ENCODE measurements at regions not wholly inside any gene's neighbourhood (a gene's known extent, or its start where the extent isn't known, plus 50 kb on each side); places are given as distances from the start of the nearest gene placed in this dataset.
"Not testable (repeated sequence)": the region's sequence is repeated elsewhere in the genome, so short reads cannot be mapped to it uniquely, and the experiment has no call there.

DNA sequence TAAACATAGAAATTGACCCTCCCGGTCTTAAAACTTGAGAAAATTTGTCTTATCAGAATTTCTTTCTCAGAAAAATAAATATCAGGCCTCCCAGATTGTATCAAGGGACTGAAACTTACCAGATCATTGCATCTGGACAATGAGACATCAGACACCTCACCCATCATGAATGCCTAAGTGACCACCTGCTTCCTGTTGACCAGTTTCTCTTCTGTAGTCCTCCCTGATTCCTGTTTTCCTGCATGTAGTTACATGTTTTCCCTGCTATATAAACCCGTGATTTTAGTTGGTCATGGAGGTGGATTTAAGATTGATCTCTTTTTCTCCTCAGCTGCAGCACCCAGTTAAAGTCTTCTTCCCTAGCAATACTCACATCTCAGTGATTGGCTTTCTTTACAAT is 548.1 kb downstream of the PPP4R3C start (continued):
- TF ChIP-seq, protein P1, sequence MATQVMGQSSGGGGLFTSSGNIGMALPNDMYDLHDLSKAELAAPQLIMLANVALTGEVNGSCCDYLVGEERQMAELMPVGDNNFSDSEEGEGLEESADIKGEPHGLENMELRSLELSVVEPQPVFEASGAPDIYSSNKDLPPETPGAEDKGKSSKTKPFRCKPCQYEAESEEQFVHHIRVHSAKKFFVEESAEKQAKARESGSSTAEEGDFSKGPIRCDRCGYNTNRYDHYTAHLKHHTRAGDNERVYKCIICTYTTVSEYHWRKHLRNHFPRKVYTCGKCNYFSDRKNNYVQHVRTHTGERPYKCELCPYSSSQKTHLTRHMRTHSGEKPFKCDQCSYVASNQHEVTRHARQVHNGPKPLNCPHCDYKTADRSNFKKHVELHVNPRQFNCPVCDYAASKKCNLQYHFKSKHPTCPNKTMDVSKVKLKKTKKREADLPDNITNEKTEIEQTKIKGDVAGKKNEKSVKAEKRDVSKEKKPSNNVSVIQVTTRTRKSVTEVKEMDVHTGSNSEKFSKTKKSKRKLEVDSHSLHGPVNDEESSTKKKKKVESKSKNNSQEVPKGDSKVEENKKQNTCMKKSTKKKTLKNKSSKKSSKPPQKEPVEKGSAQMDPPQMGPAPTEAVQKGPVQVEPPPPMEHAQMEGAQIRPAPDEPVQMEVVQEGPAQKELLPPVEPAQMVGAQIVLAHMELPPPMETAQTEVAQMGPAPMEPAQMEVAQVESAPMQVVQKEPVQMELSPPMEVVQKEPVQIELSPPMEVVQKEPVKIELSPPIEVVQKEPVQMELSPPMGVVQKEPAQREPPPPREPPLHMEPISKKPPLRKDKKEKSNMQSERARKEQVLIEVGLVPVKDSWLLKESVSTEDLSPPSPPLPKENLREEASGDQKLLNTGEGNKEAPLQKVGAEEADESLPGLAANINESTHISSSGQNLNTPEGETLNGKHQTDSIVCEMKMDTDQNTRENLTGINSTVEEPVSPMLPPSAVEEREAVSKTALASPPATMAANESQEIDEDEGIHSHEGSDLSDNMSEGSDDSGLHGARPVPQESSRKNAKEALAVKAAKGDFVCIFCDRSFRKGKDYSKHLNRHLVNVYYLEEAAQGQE (IDR thresholded peaks at IDR 0.05; ENCODE audit: unreplicated experiment) = no peak
- no peak for TF ChIP-seq POLR2AphosphoS5 (IDR thresholded peaks at IDR 0.05; ENCODE audit: low read depth)
- TF ChIP-seq, protein P2, sequence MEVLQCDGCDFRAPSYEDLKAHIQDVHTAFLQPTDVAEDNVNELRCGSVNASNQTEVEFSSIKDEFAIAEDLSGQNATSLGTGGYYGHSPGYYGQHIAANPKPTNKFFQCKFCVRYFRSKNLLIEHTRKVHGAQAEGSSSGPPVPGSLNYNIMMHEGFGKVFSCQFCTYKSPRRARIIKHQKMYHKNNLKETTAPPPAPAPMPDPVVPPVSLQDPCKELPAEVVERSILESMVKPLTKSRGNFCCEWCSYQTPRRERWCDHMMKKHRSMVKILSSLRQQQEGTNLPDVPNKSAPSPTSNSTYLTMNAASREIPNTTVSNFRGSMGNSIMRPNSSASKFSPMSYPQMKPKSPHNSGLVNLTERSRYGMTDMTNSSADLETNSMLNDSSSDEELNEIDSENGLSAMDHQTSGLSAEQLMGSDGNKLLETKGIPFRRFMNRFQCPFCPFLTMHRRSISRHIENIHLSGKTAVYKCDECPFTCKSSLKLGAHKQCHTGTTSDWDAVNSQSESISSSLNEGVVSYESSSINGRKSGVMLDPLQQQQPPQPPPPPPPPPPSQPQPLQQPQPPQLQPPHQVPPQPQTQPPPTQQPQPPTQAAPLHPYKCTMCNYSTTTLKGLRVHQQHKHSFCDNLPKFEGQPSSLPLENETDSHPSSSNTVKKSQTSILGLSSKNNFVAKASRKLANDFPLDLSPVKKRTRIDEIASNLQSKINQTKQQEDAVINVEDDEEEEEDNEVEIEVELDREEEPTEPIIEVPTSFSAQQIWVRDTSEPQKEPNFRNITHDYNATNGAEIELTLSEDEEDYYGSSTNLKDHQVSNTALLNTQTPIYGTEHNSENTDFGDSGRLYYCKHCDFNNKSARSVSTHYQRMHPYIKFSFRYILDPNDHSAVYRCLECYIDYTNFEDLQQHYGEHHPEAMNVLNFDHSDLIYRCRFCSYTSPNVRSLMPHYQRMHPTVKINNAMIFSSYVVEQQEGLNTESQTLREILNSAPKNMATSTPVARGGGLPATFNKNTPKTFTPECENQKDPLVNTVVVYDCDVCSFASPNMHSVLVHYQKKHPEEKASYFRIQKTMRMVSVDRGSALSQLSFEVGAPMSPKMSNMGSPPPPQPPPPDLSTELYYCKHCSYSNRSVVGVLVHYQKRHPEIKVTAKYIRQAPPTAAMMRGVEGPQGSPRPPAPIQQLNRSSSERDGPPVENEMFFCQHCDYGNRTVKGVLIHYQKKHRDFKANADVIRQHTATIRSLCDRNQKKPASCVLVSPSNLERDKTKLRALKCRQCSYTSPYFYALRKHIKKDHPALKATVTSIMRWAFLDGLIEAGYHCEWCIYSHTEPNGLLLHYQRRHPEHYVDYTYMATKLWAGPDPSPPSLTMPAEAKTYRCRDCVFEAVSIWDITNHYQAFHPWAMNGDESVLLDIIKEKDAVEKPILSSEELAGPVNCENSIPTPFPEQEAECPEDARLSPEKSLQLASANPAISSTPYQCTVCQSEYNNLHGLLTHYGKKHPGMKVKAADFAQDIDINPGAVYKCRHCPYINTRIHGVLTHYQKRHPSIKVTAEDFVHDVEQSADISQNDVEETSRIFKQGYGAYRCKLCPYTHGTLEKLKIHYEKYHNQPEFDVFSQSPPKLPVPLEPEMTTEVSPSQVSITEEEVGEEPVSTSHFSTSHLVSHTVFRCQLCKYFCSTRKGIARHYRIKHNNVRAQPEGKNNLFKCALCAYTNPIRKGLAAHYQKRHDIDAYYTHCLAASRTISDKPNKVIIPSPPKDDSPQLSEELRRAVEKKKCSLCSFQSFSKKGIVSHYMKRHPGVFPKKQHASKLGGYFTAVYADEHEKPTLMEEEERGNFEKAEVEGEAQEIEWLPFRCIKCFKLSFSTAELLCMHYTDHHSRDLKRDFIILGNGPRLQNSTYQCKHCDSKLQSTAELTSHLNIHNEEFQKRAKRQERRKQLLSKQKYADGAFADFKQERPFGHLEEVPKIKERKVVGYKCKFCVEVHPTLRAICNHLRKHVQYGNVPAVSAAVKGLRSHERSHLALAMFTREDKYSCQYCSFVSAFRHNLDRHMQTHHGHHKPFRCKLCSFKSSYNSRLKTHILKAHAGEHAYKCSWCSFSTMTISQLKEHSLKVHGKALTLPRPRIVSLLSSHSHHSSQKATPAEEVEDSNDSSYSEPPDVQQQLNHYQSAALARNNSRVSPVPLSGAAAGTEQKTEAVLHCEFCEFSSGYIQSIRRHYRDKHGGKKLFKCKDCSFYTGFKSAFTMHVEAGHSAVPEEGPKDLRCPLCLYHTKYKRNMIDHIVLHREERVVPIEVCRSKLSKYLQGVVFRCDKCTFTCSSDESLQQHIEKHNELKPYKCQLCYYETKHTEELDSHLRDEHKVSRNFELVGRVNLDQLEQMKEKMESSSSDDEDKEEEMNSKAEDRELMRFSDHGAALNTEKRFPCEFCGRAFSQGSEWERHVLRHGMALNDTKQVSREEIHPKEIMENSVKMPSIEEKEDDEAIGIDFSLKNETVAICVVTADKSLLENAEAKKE (CRISPR knock-in tag; IDR thresholded peaks at IDR 0.05) = no peak

DNA sequence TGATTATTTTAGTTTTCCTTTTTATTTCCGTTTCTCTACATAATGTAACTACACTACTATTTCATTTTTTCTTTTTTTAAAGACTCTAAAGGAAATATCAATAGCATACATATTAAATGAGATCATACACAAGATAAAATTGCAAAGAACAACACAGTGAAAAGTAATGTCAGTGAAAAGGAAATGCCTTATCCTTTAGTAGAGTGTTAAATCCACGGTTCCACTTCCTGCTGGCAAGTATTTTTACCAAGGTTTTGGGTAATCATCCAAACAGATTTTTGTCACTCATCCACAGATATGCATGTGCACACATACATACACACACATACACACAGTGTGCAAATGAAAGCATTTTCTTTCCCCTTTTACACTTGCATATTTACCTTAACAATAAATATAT is 548.9 kb downstream of the PPP4R3C start:
- Mint-ChIP-seq H3K4me1 (no peaks in the 10 kb centered on the region), H3K27me3 (ENCODE audit: insufficient read depth, low read depth, poor library complexity) (no peaks in the 10 kb centered on the region), H3K27ac (no peak overlapping the region), H3K36me3 (ENCODE audit: low read depth) (0 out of 3 replicates have a peak, but pooled peaks cover 5% of the 10 kb centered on the region), H3K9me3 (peaks cover 7% of the 10 kb centered on the region; the same call in 2 of the 3 replicates), H3K4me3 (no peak overlapping the region)
- DNase-seq (ENCODE audit: low spot score) (no peak), ATAC-seq (no peak)
- Histone ChIP-seq H2AFZ (no peak overlapping the region), H3K4me2 (no peak overlapping the region), H3K4me1 (ENCODE audit: insufficient read depth) (no peaks in the 10 kb centered on the region), H3K27ac (ENCODE audit: low read depth) (no peak overlapping the region), H3F3A (replicated peaks; ENCODE audit: low read depth) (no peaks in the 10 kb centered on the region), H3K4me3 (no peak overlapping the region), H3K27me3 (ENCODE audit: insufficient read depth) (no peaks in the 10 kb centered on the region), H3K79me2 (replicated peaks; ENCODE audit: insufficient read depth) (no peaks in the 10 kb centered on the region), H3K9me2 (ENCODE audit: insufficient read depth) (no peaks in the 10 kb centered on the region), H3K36me3 (ENCODE audit: insufficient read depth) (no peaks in the 10 kb centered on the region), H4K20me1 (replicated peaks; ENCODE audit: insufficient read depth) (no peaks in the 10 kb centered on the region)
- no peak for TF ChIP-seq NANOG (IDR thresholded peaks at IDR 0.05; ENCODE audit: borderline replicate concordance)

DNA sequence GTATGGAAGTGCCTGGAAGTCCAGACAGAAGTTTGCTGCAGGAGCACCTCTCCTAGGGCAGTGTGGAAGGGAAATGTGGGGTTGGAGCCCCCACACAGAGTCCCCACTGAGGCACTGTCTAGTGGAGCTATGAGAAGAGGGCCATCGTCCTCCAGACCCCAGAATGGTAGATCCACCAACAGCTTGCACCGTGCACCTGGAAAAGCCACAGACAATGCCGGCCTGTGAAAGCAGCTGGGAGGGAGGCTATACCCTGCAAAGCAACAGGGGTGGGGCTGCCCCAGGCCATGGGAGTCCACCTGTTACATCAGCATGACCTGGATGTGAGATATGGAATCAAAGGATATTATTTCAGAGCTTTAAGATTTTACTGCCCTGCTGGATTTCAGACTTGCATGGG is 551.4 kb downstream of the PPP4R3C start:
- H3K36me3 ChIP-seq (ENCODE audit: insufficient read depth); H3K27ac Mint-ChIP-seq; H3K4me3 ChIP-seq; H3K4me3 Mint-ChIP-seq; H3K4me1 ChIP-seq (ENCODE audit: insufficient read depth); H2AFZ ChIP-seq; H3K4me2 ChIP-seq; ATAC-seq; H3K27me3 Mint-ChIP-seq (ENCODE audit: insufficient read depth, low read depth, poor library complexity); H3K36me3 Mint-ChIP-seq (ENCODE audit: low read depth); H3F3A ChIP-seq (replicated peaks; ENCODE audit: low read depth); H3K4me1 Mint-ChIP-seq; H3K9me3 Mint-ChIP-seq; H3K79me2 ChIP-seq (replicated peaks; ENCODE audit: insufficient read depth); DNase-seq (ENCODE audit: low spot score); H4K20me1 ChIP-seq (replicated peaks; ENCODE audit: insufficient read depth); H3K27me3 ChIP-seq (ENCODE audit: insufficient read depth); H3K27ac ChIP-seq (ENCODE audit: low read depth); H3K9me2 ChIP-seq (ENCODE audit: insufficient read depth): not testable (repeated sequence)

Measured in GM23338 (cell line).